ENCODE measurements at regions not wholly inside any gene's neighbourhood (a gene's known extent, or its start where the extent isn't known, plus 50 kb on each side); places are given as distances from the start of the nearest gene placed in this dataset.
A peak's percentile ranks its signal among the peaks of the same experiment; 100 is the strongest.

GRCh38 chr2:59461127-59461526 lies 1092.3 kb downstream of the BCL11A start:
- Histone ChIP-seq H3K27me3 (no peaks in the 10 kb centered on the region), H3K4me1 (no peaks in the 10 kb centered on the region), H3K9me3 (no peaks in the 10 kb centered on the region), H3K36me3 (no peaks in the 10 kb centered on the region), H3K4me3 (no peak overlapping the region), H3K27ac (no peak overlapping the region)
- no peak for TF ChIP-seq POLR2A (IDR thresholded peaks at IDR 0.05)
- DNase-seq: no peak

- no peak overlapping the region for H3K4me3 ChIP-seq
- no peaks in the 10 kb centered on the region for H3K36me3 ChIP-seq
- H3K27ac ChIP-seq: no peak overlapping the region
- H3K27me3 ChIP-seq: no peaks in the 10 kb centered on the region
- no peak for DNase-seq
- H3K4me1 ChIP-seq: no peaks in the 10 kb centered on the region
- no peaks in the 10 kb centered on the region for H3K9me3 ChIP-seq
- TF ChIP-seq CTCF (IDR thresholded peaks at IDR 0.05) (no peak), POLR2A (IDR thresholded peaks at IDR 0.05) (no peak)
Measured at GRCh38 chr2:59458800-59459199, 1094.7 kb downstream of the BCL11A start.

GRCh38 chr2:59456285-59456684 lies 1097.2 kb downstream of the BCL11A start:
- no peak overlapping the region for H3K4me3 ChIP-seq
- no peaks in the 10 kb centered on the region for H3K4me1 ChIP-seq
- H3K27me3 ChIP-seq: no peaks in the 10 kb centered on the region
- no peak overlapping the region for H3K27ac ChIP-seq
- TF ChIP-seq POLR2A (IDR thresholded peaks at IDR 0.05): no peak
- no peak for TF ChIP-seq CTCF (IDR thresholded peaks at IDR 0.05)
- no peaks in the 10 kb centered on the region for H3K9me3 ChIP-seq
- no peaks in the 10 kb centered on the region for H3K36me3 ChIP-seq
- no peak for DNase-seq

- H3K4me3 ChIP-seq: no peak overlapping the region
- H3K4me1 ChIP-seq: no peaks in the 10 kb centered on the region
- TF ChIP-seq CTCF (IDR thresholded peaks at IDR 0.05) (peak in 4 of 6 experiments; percentile 16 to 59 (median 56)), POLR2A (IDR thresholded peaks at IDR 0.05) (no peak)
- no peaks in the 10 kb centered on the region for H3K36me3 ChIP-seq
- no peak overlapping the region for H3K27ac ChIP-seq
- no peaks in the 10 kb centered on the region for H3K27me3 ChIP-seq
- peak in 2 of 3 donors; percentile 17 to 62 for DNase-seq
- H3K9me3 ChIP-seq: no peaks in the 10 kb centered on the region
Measured at GRCh38 chr2:59449274-59449673, 1104.2 kb downstream of the BCL11A start.

GRCh38 chr2:59440491-59440890 lies 1113.0 kb downstream of the BCL11A start:
- no peak overlapping the region for H3K27ac ChIP-seq
- no peaks in the 10 kb centered on the region for H3K27me3 ChIP-seq
- H3K36me3 ChIP-seq: no peaks in the 10 kb centered on the region
- H3K4me1 ChIP-seq: no peaks in the 10 kb centered on the region
- no peak overlapping the region for H3K4me3 ChIP-seq
- DNase-seq: no peak
- H3K9me3 ChIP-seq: no peaks in the 10 kb centered on the region
- no peak for TF ChIP-seq POLR2A (IDR thresholded peaks at IDR 0.05)
- no peak for TF ChIP-seq CTCF (IDR thresholded peaks at IDR 0.05)

GRCh38 chr2:59435635-59436034 lies 1117.8 kb downstream of the BCL11A start:
- Histone ChIP-seq H3K36me3 (no peaks in the 10 kb centered on the region), H3K27ac (no peak overlapping the region), H3K9me3 (no peaks in the 10 kb centered on the region), H3K4me3 (no peak overlapping the region), H3K4me1 (no peaks in the 10 kb centered on the region), H3K27me3 (no peaks in the 10 kb centered on the region)
- TF ChIP-seq CTCF (IDR thresholded peaks at IDR 0.05) (no peak), POLR2A (IDR thresholded peaks at IDR 0.05) (no peak)
- DNase-seq: no peak

Data from Peyer's patch (tissue), 4 donors.